ENCODE measurements at regions not wholly inside any gene's neighbourhood (a gene's known extent, or its start where the extent isn't known, plus 50 kb on each side); places are given as distances from the start of the nearest gene placed in this dataset.

DNA sequence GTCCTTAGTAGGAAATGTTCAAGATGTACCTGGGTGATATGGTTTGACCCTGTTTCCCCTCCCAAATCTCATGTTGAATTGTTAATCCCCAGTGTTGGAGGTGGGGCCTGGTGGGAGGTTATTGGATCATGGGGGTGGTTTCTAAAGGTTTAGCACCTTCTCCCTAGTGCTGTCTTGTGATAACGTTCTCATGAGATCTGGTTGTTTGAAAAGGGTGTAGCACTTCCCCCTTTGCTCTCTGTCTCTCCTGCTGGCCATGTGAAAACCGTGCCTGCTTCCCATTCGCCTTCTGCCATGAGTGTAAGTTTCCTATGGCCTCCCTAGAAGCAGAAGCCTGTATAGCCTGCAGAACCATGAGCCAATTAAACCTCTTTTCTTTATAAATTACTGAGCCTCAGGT, 353.0 kb upstream of the SFSWAP start:
- TF ChIP-seq, protein P1, sequence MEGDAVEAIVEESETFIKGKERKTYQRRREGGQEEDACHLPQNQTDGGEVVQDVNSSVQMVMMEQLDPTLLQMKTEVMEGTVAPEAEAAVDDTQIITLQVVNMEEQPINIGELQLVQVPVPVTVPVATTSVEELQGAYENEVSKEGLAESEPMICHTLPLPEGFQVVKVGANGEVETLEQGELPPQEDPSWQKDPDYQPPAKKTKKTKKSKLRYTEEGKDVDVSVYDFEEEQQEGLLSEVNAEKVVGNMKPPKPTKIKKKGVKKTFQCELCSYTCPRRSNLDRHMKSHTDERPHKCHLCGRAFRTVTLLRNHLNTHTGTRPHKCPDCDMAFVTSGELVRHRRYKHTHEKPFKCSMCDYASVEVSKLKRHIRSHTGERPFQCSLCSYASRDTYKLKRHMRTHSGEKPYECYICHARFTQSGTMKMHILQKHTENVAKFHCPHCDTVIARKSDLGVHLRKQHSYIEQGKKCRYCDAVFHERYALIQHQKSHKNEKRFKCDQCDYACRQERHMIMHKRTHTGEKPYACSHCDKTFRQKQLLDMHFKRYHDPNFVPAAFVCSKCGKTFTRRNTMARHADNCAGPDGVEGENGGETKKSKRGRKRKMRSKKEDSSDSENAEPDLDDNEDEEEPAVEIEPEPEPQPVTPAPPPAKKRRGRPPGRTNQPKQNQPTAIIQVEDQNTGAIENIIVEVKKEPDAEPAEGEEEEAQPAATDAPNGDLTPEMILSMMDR (optimal IDR thresholded peaks at IDR 0.05 in 1 of 3, IDR thresholded peaks at IDR 0.05 in 1 of 3, conservative IDR thresholded peaks at IDR 0.05 in 1 of 3; ENCODE audit: extremely low read depth in 1 of 3, insufficient read depth in 2 of 3, low read length in 3 of 3), result no peak
- TF ChIP-seq EZH2 (IDR thresholded peaks at IDR 0.05; ENCODE audit: low read length), result no peak

Data from keratinocyte (primary cell).